ENCODE measurements at regions not wholly inside any gene's neighbourhood (a gene's known extent, or its start where the extent isn't known, plus 50 kb on each side); places are given as distances from the start of the nearest gene placed in this dataset.

DNA sequence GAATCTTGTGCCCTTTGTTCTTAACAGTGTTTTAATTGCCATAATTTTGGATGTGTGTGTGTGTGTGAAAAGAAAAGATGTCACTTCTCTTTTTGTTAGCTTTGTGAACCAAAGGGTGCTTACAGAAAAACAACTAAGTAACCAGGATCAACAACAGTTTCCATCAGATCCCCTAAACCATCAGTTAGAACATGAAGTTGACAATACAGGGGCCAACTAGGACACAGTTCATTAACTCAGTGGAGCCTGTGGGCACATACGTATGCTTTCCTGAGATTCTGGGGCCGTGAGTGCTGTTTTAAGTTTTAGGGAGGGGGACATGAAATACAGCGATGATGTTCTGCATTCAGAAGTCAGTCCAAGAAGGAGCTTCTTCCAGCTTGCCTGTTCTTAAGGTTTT, 133.6 kb downstream of the TLR5 start:
- TF ChIP-seq RAD21 (IDR thresholded peaks at IDR 0.05; ENCODE audit: low read length) = no peak
- no peak for TF ChIP-seq CEBPB (IDR thresholded peaks at IDR 0.05; ENCODE audit: low read depth, low read length)
- no peak for TF ChIP-seq MAFK (IDR thresholded peaks at IDR 0.05; ENCODE audit: low read depth, low read length)
- TF ChIP-seq, protein P1, sequence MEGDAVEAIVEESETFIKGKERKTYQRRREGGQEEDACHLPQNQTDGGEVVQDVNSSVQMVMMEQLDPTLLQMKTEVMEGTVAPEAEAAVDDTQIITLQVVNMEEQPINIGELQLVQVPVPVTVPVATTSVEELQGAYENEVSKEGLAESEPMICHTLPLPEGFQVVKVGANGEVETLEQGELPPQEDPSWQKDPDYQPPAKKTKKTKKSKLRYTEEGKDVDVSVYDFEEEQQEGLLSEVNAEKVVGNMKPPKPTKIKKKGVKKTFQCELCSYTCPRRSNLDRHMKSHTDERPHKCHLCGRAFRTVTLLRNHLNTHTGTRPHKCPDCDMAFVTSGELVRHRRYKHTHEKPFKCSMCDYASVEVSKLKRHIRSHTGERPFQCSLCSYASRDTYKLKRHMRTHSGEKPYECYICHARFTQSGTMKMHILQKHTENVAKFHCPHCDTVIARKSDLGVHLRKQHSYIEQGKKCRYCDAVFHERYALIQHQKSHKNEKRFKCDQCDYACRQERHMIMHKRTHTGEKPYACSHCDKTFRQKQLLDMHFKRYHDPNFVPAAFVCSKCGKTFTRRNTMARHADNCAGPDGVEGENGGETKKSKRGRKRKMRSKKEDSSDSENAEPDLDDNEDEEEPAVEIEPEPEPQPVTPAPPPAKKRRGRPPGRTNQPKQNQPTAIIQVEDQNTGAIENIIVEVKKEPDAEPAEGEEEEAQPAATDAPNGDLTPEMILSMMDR (conservative IDR thresholded peaks at IDR 0.05; ENCODE audit: low read depth, low read length) = no peak
- TF ChIP-seq, protein P2, sequence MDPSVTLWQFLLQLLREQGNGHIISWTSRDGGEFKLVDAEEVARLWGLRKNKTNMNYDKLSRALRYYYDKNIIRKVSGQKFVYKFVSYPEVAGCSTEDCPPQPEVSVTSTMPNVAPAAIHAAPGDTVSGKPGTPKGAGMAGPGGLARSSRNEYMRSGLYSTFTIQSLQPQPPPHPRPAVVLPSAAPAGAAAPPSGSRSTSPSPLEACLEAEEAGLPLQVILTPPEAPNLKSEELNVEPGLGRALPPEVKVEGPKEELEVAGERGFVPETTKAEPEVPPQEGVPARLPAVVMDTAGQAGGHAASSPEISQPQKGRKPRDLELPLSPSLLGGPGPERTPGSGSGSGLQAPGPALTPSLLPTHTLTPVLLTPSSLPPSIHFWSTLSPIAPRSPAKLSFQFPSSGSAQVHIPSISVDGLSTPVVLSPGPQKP (IDR thresholded peaks at IDR 0.05; ENCODE audit: borderline replicate concordance, low read depth, low read length) = no peak
- no peak for TF ChIP-seq MAZ (IDR thresholded peaks at IDR 0.05; ENCODE audit: borderline replicate concordance, low read depth, low read length)
- TF ChIP-seq SMC3 (IDR thresholded peaks at IDR 0.05; ENCODE audit: low read depth, low read length) = no peak
- TF ChIP-seq, protein P3, sequence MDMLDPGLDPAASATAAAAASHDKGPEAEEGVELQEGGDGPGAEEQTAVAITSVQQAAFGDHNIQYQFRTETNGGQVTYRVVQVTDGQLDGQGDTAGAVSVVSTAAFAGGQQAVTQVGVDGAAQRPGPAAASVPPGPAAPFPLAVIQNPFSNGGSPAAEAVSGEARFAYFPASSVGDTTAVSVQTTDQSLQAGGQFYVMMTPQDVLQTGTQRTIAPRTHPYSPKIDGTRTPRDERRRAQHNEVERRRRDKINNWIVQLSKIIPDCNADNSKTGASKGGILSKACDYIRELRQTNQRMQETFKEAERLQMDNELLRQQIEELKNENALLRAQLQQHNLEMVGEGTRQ (IDR thresholded peaks at IDR 0.05; ENCODE audit: low read depth, low read length) = no peak
